Mesenchymal stem cell (in vitro differentiated cells and primary cell): ENCODE measurements at regions not wholly inside any gene's neighbourhood (a gene's known extent, or its start where the extent isn't known, plus 50 kb on each side); places are given as distances from the start of the nearest gene placed in this dataset.

ENCODE experiments used
- DNase-seq: peaks from one replicate; pipeline ENCODE4 v3.0.0-alpha.2; 2013
- H2AFZ ChIP-seq: one replicate; pipeline ENCODE4 v1.6.1; 2013; ENCODE audit warnings: low read depth, mild to moderate bottlenecking, control low read depth, inconsistent platforms, low read length, moderate library complexity
- H2AK5ac ChIP-seq: 2 replicates; pipeline ENCODE4 v1.6.1; 2013; ENCODE audit warnings: low read length, moderate library complexity, mild to moderate bottlenecking, inconsistent platforms; ENCODE audit not compliant: severe bottlenecking
- H2BK120ac ChIP-seq: one replicate; pipeline ENCODE4 v1.6.1; 2013; ENCODE audit warnings: low read depth, mild to moderate bottlenecking, inconsistent platforms, low read length, moderate library complexity
- H2BK12ac ChIP-seq, 2 experiments: one replicate each; pipeline ENCODE4 v1.6.1; 2013; ENCODE audit warnings: inconsistent platforms in 2 of 2, low read length in 2 of 2, mild to moderate bottlenecking in 2 of 2, moderate library complexity in 2 of 2, control low read depth in 1 of 2
- H2BK15ac ChIP-seq: one replicate; pipeline ENCODE4 v1.6.1; 2013; ENCODE audit warnings: mild to moderate bottlenecking, low read depth, inconsistent platforms; ENCODE audit not compliant: poor library complexity, severe bottlenecking
- H2BK5ac ChIP-seq: 2 replicates; pipeline ENCODE4 v1.6.1; 2013; ENCODE audit warnings: low read depth, mild to moderate bottlenecking, low read length, control low read depth, inconsistent platforms; ENCODE audit not compliant: poor library complexity, severe bottlenecking
- H3K14ac ChIP-seq, 2 experiments: one replicate each; pipeline ENCODE4 v1.6.1; 2013; ENCODE audit warnings: inconsistent platforms in 2 of 2, low read length in 2 of 2, control low read depth in 1 of 2, mild to moderate bottlenecking in 1 of 2, moderate library complexity in 1 of 2
- H3K18ac ChIP-seq, 2 experiments: one replicate each; pipeline ENCODE4 v1.6.1; 2013; ENCODE audit warnings: inconsistent platforms in 2 of 2, low read length in 2 of 2, control low read depth in 1 of 2, low read depth in 1 of 2, mild to moderate bottlenecking in 1 of 2
- H3K23ac ChIP-seq, 2 experiments: one replicate each; pipeline ENCODE4 v1.6.1; 2013; ENCODE audit warnings: inconsistent platforms in 2 of 2, low read length in 2 of 2, mild to moderate bottlenecking in 2 of 2, moderate library complexity in 2 of 2, control low read depth in 1 of 2
- H3K27ac ChIP-seq: 2 replicates; pipeline ENCODE4 v1.5.1; 2013; ENCODE audit warnings: mild to moderate bottlenecking, moderate library complexity, low read length, control low read depth, inconsistent platforms; ENCODE audit not compliant: poor library complexity, severe bottlenecking
- H3K27me3 ChIP-seq, 2 experiments: 2 replicates each; pipeline versions ENCODE4 v1.6.1 to v1.7.0; 2013; ENCODE audit warnings: low read length in 2 of 2, mild to moderate bottlenecking in 2 of 2, moderate library complexity in 2 of 2, control low read depth in 1 of 2, inconsistent platforms in 1 of 2; ENCODE audit not compliant: control insufficient read depth in 1 of 2, insufficient read depth in 1 of 2
- H3K36me3 ChIP-seq, 2 experiments: 2 replicates each; pipeline versions ENCODE4 v1.6.1 to v1.7.0; 2013; ENCODE audit warnings: low read length in 2 of 2, control low read depth in 1 of 2, inconsistent platforms in 1 of 2, low read depth in 1 of 2, mild to moderate bottlenecking in 1 of 2; ENCODE audit not compliant: insufficient read depth in 2 of 2, control insufficient read depth in 1 of 2
- H3K4ac ChIP-seq, 2 experiments: one replicate each; pipeline ENCODE4 v1.6.1; 2013; ENCODE audit warnings: inconsistent platforms in 2 of 2, low read length in 2 of 2, mild to moderate bottlenecking in 2 of 2, moderate library complexity in 2 of 2, control low read depth in 1 of 2, low read depth in 1 of 2
- H3K4me1 ChIP-seq: 2 replicates; pipeline ENCODE4 v1.6.1; 2013; ENCODE audit warnings: low read depth, low read length, control low read depth; ENCODE audit not compliant: control insufficient read depth, insufficient read depth
- H3K4me2 ChIP-seq: 2 replicates; pipeline ENCODE4 v1.6.1; 2013; ENCODE audit warnings: low read length, mild to moderate bottlenecking, inconsistent platforms; ENCODE audit not compliant: poor library complexity, severe bottlenecking
- H3K4me3 ChIP-seq, 2 experiments: 2 replicates each; pipeline versions ENCODE4 v1.5.1 to v1.7.0; 2013; ENCODE audit warnings: low read length in 2 of 2, mild to moderate bottlenecking in 2 of 2, control low read depth in 1 of 2, low read depth in 1 of 2; ENCODE audit not compliant: insufficient read depth in 1 of 2
- H3K79me1 ChIP-seq: replicated peaks from 2 replicates; pipeline ENCODE4 v1.6.1; 2013; ENCODE audit warnings: mild to moderate bottlenecking, control low read depth, low read length, inconsistent platforms; ENCODE audit not compliant: poor library complexity, severe bottlenecking
- H3K9ac ChIP-seq: 2 replicates; pipeline ENCODE4 v1.7.0; 2013; ENCODE audit warnings: mild to moderate bottlenecking, low read length, moderate library complexity
- H3K9me3 ChIP-seq: 2 replicates; pipeline ENCODE4 v1.7.0; 2013; ENCODE audit warnings: mild to moderate bottlenecking, low read length; ENCODE audit not compliant: control insufficient read depth
- H4K8ac ChIP-seq: one replicate; pipeline ENCODE4 v1.6.1; 2013; ENCODE audit warnings: inconsistent platforms, mild to moderate bottlenecking, low read length, moderate library complexity
- H4K91ac ChIP-seq: one replicate; pipeline ENCODE4 v1.6.1; 2013; ENCODE audit warnings: mild to moderate bottlenecking, low read length, inconsistent platforms
- WGBS: methylation state at CpG from one replicate; pipeline ENCODE4 v1.1.7; 2013; ENCODE audit warnings: mixed read lengths; 5-methylcytosine and 5-hydroxymethylcytosine counted together

DNA sequence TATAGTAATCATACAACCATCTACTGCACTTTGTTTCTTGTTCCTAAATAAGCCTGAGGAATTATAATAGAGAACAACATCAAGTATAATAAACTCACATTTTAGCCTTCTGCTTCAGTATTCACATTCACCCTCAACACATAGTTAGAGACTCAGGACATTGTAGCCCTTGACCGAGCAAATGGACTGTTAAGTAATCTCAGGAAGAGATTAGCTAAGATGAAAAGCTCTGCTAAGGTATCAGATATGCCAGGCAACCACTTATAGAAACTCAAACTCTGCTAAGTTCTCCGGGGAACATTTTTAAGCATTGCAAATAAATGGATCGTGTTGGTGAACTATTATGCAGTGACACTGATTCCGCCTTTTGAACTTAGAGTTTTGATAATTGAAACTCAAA, 252.0 kb downstream of the DTWD2 start:
- H2BK15ac ChIP-seq: no peak overlapping the region
- H3K27me3 ChIP-seq: no peaks in the 10 kb centered on the region
- H3K79me1 ChIP-seq: no peaks in the 10 kb centered on the region
- no peak overlapping the region for H3K23ac ChIP-seq
- H3K4me3 ChIP-seq: no peak overlapping the region
- no peak overlapping the region for H3K9ac ChIP-seq
- H4K8ac ChIP-seq: no peak overlapping the region
- no peak overlapping the region for H2AFZ ChIP-seq
- no peak overlapping the region for H2AK5ac ChIP-seq
- H2BK12ac ChIP-seq: no peak overlapping the region
- H3K9me3 ChIP-seq: no peaks in the 10 kb centered on the region
- H2BK5ac ChIP-seq: no peak overlapping the region
- H2BK120ac ChIP-seq: no peak overlapping the region
- no peak for DNase-seq
- no peaks in the 10 kb centered on the region for H3K4me1 ChIP-seq
- no peak overlapping the region for H3K18ac ChIP-seq
- no peak overlapping the region for H3K4ac ChIP-seq
- no peak overlapping the region for H3K14ac ChIP-seq
- H3K36me3 ChIP-seq: no peaks in the 10 kb centered on the region
- 87% methylated on average over 4 of the region's 4 CpGs for WGBS
- H4K91ac ChIP-seq: no peak overlapping the region
- H3K4me2 ChIP-seq: no peak overlapping the region
- no peak overlapping the region for H3K27ac ChIP-seq

DNA sequence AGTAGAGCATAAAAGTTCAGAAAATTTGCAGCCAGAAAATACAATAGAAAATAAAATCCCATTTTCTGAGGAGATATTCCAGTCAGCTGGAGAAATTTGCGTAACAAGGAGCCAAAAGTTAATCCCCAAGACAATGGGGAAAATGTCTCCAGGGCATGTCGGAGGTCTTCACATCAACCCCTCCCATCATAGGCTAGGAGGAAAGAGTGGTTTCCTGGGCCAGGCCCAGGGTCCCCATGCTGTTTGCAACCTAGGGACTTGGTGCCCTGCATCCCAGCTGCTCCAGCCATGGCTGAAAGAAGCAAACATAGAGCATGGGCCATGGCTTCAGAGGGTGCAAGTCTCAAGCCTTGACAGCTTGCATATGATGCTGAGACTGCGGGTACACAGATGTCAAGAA, 255.0 kb downstream of the DTWD2 start:
- no peak overlapping the region for H2BK15ac ChIP-seq
- H3K18ac ChIP-seq: no peak overlapping the region
- no peak overlapping the region for H2BK120ac ChIP-seq
- H2BK5ac ChIP-seq: no peak overlapping the region
- H3K36me3 ChIP-seq: no peaks in the 10 kb centered on the region
- no peak overlapping the region for H3K27ac ChIP-seq
- H3K4me2 ChIP-seq: no peak overlapping the region
- H3K23ac ChIP-seq: no peak overlapping the region
- H2AK5ac ChIP-seq: no peak overlapping the region
- H2BK12ac ChIP-seq: no peak overlapping the region
- no peak overlapping the region for H4K91ac ChIP-seq
- H3K79me1 ChIP-seq: no peaks in the 10 kb centered on the region
- H3K27me3 ChIP-seq: no peaks in the 10 kb centered on the region
- no peaks in the 10 kb centered on the region for H3K9me3 ChIP-seq
- H3K14ac ChIP-seq: no peak overlapping the region
- no peak overlapping the region for H2AFZ ChIP-seq
- no peak for DNase-seq
- H3K4ac ChIP-seq: no peak overlapping the region
- no peak overlapping the region for H3K4me3 ChIP-seq
- no peak overlapping the region for H4K8ac ChIP-seq
- WGBS: 98% methylated on average over 3 of the region's 3 CpGs
- H3K9ac ChIP-seq: no peak overlapping the region
- no peaks in the 10 kb centered on the region for H3K4me1 ChIP-seq

DNA sequence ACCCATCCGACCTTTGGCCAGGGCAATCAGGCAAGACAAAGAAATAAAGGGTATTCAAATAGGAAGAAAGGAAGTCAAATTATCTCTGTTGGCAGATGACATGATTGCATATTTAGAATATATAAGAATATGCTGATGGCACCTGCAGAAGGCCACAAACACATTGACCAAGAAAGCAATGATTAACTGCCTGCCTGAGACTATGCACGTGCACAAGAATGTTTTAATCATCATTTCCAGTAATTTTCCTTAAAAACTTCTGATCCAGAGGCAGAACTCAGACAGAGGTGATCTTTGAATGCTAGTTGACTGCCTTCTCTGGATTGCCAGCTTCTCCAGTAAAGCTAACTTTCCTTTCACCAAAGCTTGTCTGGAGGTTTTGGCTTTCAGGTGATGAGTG, 260.2 kb downstream of the DTWD2 start:
- Histone ChIP-seq H3K14ac (no peak overlapping the region), H3K4me3 (no peak overlapping the region), H2AK5ac (no peak overlapping the region), H3K4me1 (no peaks in the 10 kb centered on the region), H2BK120ac (no peak overlapping the region), H3K27ac (no peak overlapping the region), H3K18ac (no peak overlapping the region), H2BK12ac (no peak overlapping the region), H3K23ac (no peak overlapping the region), H2AFZ (no peak overlapping the region), H4K91ac (no peak overlapping the region), H3K27me3 (no peaks in the 10 kb centered on the region), H3K36me3 (no peaks in the 10 kb centered on the region), H2BK5ac (no peak overlapping the region), H3K9ac (no peak overlapping the region), H3K9me3 (no peaks in the 10 kb centered on the region), H2BK15ac (no peak overlapping the region), H4K8ac (no peak overlapping the region), H3K79me1 (no peaks in the 10 kb centered on the region), H3K4ac (no peak overlapping the region), H3K4me2 (no peak overlapping the region)
- no peak for DNase-seq
- WGBS: 74% methylated on average over 2 of the region's 2 CpGs

DNA sequence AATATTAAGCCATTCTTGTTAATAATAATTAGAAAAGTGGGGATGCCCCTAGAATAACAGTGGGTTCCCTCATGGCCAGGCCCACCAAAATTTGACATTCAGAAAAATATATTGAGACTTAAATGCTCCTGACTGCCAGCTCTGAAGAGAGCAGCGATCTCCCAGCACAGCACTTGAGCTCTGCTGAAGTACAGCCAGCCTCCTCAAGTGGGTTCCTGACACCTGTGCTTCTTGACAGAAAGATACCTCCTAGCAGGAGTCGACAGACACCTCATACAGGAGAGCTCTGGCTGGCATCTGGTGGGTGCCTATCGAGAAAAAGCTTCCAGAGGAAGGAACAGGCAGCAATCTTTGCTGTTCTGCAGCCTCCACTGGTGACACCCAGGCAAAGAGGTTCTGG, 261.5 kb downstream of the DTWD2 start:
- Histone ChIP-seq H2AK5ac (no peak overlapping the region), H3K4me1 (no peaks in the 10 kb centered on the region), H3K23ac (no peak overlapping the region), H4K8ac (no peak overlapping the region), H2BK12ac (no peak overlapping the region), H2AFZ (no peak overlapping the region), H2BK5ac (no peak overlapping the region), H3K27me3 (no peaks in the 10 kb centered on the region), H3K18ac (no peak overlapping the region), H3K79me1 (no peaks in the 10 kb centered on the region), H4K91ac (no peak overlapping the region), H3K4me3 (no peak overlapping the region), H3K14ac (no peak overlapping the region), H3K36me3 (no peaks in the 10 kb centered on the region), H2BK15ac (no peak overlapping the region), H3K4ac (no peak overlapping the region), H3K4me2 (no peak overlapping the region), H3K9me3 (no peaks in the 10 kb centered on the region), H3K27ac (no peak overlapping the region), H3K9ac (no peak overlapping the region), H2BK120ac (no peak overlapping the region)
- WGBS: 62% methylated on average over 3 of the region's 3 CpGs
- no peak for DNase-seq
